ENCODE measurements at regions not wholly inside any gene's neighbourhood (a gene's known extent, or its start where the extent isn't known, plus 50 kb on each side); places are given as distances from the start of the nearest gene placed in this dataset.

- DNase-seq = no peak
These were observed 85.8 kb upstream of the PRNP start for GRCh38 chr20:4600308-4601014.

DNA sequence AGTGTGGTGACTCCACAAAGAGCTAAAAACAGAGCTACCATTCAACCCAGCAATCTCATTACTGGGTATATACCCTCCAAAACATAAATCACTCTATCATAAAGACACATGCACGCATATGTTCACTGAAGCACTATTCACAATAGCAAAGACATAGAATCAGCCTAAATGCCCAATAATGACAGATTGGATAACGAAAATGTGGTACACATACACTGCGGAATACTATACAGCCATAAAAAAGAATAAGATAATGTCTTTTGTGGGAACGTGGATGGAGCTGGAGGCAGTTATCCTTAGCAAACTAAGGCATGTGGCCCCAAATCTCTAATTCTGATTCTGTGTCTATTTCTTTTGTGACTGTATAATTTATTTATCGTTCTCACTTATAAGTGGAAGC lies 89.0 kb upstream of the PRNP start:
- no peak for DNase-seq

DNA sequence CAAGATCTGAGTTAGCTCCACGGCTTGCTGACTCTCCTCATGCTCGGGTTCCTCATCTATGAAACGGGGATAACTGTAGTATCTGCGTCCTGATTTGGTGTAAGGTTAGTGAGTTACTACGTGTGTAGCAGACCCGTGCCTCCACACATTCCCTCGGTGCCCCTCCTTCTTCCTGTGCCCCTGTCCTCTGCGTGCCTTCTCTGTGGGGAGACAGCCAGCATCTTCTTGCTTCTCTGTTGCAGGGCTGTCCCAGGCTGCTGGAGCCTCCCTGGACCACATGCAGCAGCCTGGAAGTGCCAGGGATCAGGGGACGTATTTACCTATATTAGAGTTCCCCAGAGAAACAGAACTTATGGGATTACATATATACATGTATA lies 93.1 kb upstream of the PRNP start:
- no peak for DNase-seq

DNA sequence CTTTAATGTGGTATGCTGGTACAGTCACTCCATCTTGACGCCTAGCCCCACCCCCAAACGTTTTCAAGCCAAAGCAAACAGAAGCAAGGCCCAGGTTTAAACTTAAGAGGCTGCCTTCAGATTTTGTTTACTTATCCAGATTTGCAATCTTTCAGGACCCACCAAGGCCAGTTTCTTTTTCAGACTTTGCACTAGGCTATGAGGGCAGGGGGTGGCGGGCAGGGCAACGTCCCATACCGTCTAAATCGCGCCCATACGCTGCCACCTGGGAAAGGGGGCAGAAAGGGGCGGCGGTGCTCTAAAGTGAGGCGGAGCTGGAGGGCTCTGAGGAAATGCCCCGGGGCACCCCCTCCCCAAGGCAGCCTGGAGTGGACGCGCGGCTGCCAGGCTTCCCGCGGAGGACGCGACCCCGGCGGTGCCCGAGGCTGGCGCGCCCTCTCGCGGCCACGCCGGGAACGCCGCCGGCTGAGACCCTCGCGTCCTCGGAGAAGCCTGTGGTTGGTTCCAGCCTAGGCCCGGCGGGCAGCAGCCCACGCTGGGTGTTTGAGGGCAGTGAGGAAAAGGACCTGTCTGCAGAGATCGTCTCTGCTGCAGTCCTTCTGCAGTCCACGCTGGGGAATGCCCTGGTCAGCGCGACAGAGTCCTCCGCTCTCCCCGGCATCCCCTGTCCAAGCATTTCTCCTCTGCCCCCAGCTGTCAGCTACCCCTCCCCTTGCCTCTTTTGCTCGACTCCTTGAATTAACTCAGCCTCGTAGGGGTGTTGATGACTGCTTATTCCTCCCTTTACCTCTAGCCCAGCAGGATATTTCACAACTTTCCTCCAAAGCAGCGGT lies 93.7 kb upstream of the PRNP start:
- DNase-seq = no peak

DNA sequence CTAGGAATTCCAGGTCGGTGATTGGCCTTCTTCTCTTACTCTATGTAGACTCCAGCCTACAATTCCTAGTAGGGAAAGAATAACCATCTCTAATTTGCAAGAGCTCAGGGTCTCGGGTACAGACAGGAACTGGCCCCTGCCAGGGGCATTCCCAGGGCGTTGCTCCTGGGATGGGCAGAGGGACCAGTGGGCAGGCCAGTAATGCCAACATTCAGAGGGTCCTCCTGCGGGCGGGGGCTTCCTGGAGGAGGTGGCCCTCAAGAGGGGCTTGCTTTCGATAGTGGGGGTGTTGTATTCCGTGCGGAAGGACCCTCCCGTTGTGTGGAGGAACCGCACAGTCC lies 94.3 kb upstream of the PRNP start:
- DNase-seq = no peak

- no peak for DNase-seq
These were observed 100.5 kb upstream of the PRNP start for GRCh38 chr20:4585758-4586157.

GRCh38 chr20:4585104-4585753 lies 101.0 kb upstream of the PRNP start:
- DNase-seq = no peak

- no peak for DNase-seq
These were observed 101.7 kb upstream of the PRNP start for GRCh38 chr20:4584510-4584909.

GRCh38 chr20:4581838-4582237 lies 104.4 kb upstream of the PRNP start:
- DNase-seq = no peak

GRCh38 chr20:4578375-4578774 lies 107.9 kb upstream of the PRNP start:
- no peak for DNase-seq

DNA sequence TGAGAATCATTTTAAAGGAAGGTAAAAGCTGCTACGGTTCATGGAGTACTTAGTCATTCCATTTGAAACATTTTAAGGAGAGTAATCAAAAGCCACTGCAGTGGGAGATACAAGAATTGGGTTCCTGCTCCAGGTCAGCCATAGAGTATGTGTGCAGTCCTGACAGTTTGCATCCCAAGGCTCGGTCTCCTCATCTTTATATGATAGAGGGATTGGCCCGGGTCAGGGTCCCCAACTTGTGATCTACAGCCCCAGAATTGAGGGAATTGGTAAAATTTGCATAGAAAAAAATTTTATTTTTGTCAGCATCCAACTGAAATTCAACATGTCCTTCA lies 111.9 kb upstream of the PRNP start:
- DNase-seq = no peak

DNA sequence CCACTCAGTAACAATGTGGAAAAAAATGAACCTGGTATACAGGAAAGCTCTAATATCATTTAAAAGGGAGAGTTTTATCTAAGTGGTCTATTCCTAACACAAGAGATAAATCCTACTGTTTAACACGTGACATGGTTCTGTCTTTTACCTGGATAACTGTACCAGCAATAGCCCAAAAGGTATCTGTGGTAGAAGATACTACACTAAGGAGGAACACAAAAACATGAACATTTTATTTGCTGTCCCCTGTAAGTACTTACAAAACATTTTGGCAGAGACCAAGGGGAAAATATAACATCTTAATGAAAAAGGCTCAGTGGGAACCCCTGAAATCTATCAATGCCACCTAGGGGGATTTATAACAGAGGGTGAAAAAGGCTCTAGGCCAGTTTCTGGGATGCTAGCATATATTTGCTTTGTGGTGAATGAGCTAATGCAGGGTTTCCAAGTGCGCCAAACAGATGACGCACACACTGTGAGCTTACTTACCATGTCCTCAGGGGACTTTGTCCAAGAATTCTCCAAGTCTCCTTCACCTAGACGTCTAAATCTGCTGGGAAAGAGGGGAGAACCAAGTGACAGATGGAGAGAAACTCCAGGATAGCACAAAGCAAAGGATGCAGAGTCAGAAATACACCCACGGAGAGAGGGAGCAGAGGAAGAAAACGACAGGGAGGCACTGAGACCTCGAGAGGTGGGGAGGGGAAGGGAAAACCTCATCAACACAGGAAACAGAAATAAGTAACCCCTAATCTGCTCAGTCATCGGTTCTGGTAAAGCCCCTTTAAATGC lies 112.5 kb upstream of the PRNP start:
- no peak for DNase-seq

GRCh38 chr20:4571759-4572531 lies 114.3 kb upstream of the PRNP start:
- DNase-seq = no peak

GRCh38 chr20:4569865-4570264 lies 116.4 kb upstream of the PRNP start:
- DNase-seq = no peak

- DNase-seq = no peak
These were observed 117.2 kb upstream of the PRNP start for GRCh38 chr20:4569092-4569491.

GRCh38 chr20:4568361-4568959 lies 117.8 kb upstream of the PRNP start:
- DNase-seq = no peak

DNA sequence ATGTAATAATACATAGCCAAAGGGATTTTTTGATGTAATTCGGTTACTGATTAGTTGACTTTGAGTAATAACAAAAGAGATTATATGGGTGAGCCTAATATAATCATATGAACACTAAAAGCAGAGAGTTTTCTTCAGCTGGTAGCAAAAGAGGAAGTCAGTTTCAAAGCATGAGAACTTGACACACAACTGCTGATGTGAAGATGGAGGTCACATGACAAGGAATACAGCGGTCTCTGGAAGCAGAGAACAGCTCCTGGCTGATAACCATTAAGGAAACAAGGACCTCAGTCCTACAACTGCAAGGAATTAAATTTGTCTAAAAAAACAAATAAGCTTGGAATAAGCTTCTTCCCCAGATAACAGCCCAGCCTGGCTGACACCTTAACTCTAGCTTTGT lies 119.1 kb upstream of the PRNP start:
- DNase-seq = no peak

DNA sequence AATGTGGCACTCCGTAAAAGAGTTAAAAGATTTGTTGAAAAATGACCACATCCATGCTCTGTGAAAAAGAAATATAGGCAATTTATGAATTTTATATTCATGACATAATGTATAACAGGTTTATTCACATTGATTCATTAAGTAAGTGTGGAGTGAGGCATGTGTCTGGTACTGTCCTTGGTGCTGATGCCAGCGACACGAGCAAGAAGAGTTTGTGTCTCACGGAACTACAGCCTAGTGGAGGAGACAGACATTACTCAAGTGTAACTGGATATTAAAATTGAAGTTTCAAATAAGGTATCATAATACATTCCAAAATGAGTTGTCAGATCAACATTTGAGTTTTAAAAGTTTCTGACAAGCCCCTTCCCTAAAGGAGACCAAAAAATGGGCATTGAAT lies 122.7 kb upstream of the PRNP start:
- no peak for DNase-seq

GRCh38 chr20:4563031-4563430 lies 123.2 kb upstream of the PRNP start:
- no peak for DNase-seq

GRCh38 chr20:4560667-4561066 lies 125.6 kb upstream of the PRNP start:
- DNase-seq = no peak

GRCh38 chr20:4559906-4560305 lies 126.3 kb upstream of the PRNP start:
- DNase-seq = no peak

DNA sequence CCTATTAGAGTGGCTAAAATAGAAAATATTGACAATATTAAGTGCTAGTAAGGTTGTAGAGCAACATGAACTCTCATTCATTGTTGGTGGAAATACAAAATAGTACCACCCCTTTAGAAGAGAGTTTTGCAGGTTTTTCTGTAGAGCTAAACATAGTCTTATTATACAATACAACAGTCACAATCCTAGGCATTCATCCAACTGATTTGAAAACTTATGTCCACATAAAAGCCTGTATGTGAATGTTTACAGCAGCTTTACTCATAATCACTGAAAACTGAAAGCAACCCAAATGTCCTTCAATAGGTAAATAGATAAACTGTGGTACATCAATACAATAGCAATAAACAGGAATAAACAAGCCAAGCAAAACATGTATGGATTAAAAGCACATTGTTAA lies 127.2 kb upstream of the PRNP start:
- DNase-seq = no peak
